DOHH2 (cell line): ENCODE measurements at regions not wholly inside any gene's neighbourhood (a gene's known extent, or its start where the extent isn't known, plus 50 kb on each side); places are given as distances from the start of the nearest gene placed in this dataset.

Experiments used
- EZH2phosphoT487 ChIP-seq: fragments of 200-600 bp; sonication (generic); IDR thresholded peaks from 2 replicates; pipeline ENCODE4 v1.6.1; 2017; ENCODE audit warnings: borderline replicate concordance, mild to moderate bottlenecking, antibody characterized with exemption, low read length, moderate library complexity, mixed read lengths
- TF ChIP-seq, protein P1 (sequence below): fragments of 200-600 bp; sonication (generic); IDR thresholded peaks from one replicate; pipeline ENCODE4 v1.5.1; 2014; ENCODE audit warnings: antibody characterized with exemption, mild to moderate bottlenecking, low read depth, low read length; ENCODE audit not compliant: poor library complexity, severe bottlenecking

DNA sequence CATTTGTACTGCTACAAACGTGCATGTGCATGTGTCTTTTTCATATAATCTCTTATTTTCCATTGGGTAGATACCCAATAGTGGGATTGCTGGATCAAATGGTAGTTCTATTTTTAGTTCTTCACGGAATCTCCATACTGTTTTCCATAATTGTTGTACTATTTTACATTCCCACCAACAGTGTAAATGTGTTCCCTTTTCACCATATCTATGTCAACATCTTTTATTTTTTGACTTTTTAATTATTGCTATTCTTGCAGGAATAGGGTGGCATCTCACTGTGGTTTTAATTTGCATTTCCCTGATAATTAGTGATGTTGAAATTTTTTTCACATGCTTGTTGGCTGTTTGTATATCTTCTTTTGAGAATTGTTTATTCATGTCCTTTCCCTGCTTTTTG is 59.3 kb upstream of the PACRGL start:
- TF ChIP-seq, protein P1, sequence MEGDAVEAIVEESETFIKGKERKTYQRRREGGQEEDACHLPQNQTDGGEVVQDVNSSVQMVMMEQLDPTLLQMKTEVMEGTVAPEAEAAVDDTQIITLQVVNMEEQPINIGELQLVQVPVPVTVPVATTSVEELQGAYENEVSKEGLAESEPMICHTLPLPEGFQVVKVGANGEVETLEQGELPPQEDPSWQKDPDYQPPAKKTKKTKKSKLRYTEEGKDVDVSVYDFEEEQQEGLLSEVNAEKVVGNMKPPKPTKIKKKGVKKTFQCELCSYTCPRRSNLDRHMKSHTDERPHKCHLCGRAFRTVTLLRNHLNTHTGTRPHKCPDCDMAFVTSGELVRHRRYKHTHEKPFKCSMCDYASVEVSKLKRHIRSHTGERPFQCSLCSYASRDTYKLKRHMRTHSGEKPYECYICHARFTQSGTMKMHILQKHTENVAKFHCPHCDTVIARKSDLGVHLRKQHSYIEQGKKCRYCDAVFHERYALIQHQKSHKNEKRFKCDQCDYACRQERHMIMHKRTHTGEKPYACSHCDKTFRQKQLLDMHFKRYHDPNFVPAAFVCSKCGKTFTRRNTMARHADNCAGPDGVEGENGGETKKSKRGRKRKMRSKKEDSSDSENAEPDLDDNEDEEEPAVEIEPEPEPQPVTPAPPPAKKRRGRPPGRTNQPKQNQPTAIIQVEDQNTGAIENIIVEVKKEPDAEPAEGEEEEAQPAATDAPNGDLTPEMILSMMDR, result no peak
- TF ChIP-seq EZH2phosphoT487, result no peak
